H1 (cell line): ENCODE measurements at regions not wholly inside any gene's neighbourhood (a gene's known extent, or its start where the extent isn't known, plus 50 kb on each side); places are given as distances from the start of the nearest gene placed in this dataset.

Experiments
- BRCA1 ChIP-seq: IDR thresholded peaks from 2 replicates; pipeline ENCODE4 v1.6.1; 2012; ENCODE audit warnings: low read depth, low read length, improper control_type of control experiment
- CTCF ChIP-seq, 3 experiments: IDR thresholded peaks; 1 replicate in 2 of 3; 2 replicates in 1 of 3; pipeline versions ENCODE4 v1.5.1 to v1.6.1; 2011; ENCODE audit warnings: low read length in 3 of 3, mild to moderate bottlenecking in 3 of 3, inconsistent platforms in 2 of 3, low read depth in 1 of 3, moderate library complexity in 1 of 3; ENCODE audit not compliant: insufficient read depth in 1 of 3; ENCODE audit errors: control extremely low read depth in 1 of 3
- RBBP5 ChIP-seq: IDR thresholded peaks from 2 replicates; pipeline ENCODE4 v1.7.1; 2012; ENCODE audit warnings: low read depth, mild to moderate bottlenecking, inconsistent platforms, low read length, moderate library complexity, borderline replicate concordance
- TEAD4 ChIP-seq: IDR thresholded peaks from 2 replicates; pipeline ENCODE4 v1.6.1; 2012; ENCODE audit warnings: low read depth, low read length, inconsistent platforms, mixed read lengths

DNA sequence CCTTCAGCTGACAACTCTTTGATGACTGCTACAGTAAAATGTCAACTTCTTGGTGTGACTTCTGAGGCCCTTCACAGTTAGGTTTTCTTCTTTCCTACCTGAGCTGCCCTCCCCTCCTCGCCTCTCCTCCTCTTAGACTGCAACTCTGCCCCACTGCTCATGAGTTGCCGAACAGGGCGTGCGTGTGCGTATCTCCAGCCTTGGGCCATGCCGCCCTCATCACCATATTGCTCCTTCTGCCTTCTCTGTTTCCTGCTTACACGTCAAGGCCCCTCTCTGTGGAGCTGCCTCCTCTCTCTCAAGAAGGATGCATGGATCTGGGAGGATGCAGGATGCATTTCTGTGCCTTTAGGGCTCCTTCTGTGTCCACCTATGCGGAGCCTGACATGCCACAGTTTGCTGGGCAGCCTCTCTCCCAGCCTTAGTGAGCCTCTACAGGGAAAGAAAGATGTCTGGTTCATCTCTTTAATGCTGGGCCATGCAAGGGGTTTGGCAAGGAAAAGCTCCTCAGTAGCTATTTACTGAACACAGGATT is 205.9 kb downstream of the RPLP1 start (continued):
- TF ChIP-seq TEAD4 (no peak), RBBP5 (no peak), CTCF (IDR thresholded peaks at IDR 0.05; ENCODE audit: control extremely low read depth in 1 of 3, insufficient read depth in 1 of 3, low read depth in 1 of 3, low read length in 3 of 3) (no peak), BRCA1 (no peak)
